ENCODE measurements at regions not wholly inside any gene's neighbourhood (a gene's known extent, or its start where the extent isn't known, plus 50 kb on each side); places are given as distances from the start of the nearest gene placed in this dataset.

DNA sequence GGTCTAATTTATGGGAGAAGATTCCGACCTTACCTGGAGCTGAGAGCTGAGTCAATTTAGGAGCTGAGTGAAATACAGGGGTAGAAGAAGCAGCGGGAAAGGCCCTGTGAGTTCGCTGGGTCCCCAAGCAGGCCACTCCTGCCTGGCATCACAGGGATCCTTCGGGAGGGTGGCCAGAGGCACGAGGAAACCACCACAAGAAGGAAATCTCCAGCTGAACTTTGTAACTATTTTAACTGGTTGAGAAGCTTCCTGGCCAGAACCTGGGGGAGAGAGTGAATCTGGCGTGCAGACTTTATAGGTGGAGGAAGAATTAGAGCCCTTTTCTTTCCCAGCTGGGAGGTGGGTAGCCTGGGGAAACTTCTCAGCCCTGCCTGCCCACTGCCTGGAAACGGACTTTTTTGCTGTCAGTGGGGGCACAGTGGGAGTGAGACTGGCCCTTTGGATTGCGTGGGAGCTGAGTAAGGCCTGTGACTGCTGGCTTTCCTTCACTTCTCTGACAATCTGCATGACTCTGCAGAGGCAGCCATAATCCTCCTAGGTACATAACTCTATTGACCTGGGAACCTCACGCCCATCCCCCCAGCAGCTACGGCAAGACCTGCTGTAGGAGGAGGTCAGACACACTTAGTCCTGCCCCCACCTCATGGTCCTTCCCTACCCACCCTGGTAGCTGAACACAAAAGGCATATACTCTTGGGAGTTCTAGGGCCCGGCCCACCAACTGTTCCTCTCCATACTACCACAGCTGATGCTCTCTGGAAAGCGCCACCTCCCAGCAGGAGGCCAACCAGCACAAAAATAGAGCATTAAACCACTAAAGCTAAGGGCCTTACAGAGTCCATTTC lies 340.7 kb downstream of the CNTN3 start:
- H3K27ac ChIP-seq, result no peak overlapping the region
- H3K27me3 ChIP-seq, result no peaks in the 10 kb centered on the region
- H3K4me3 ChIP-seq, result no peak overlapping the region
- no peaks in the 10 kb centered on the region for H3K36me3 ChIP-seq
- DNase-seq, result peak; percentile 24
- intact Hi-C loops (cut with DNase I), result no loop called here
- H3K9ac ChIP-seq (ENCODE audit: low read depth in 2 of 2, low read length in 2 of 2), result no peak overlapping the region
- no peak for TF ChIP-seq CTCF (IDR thresholded peaks at IDR 0.05)
- no peaks in the 10 kb centered on the region for H3K4me1 ChIP-seq
- no peaks in the 10 kb centered on the region for H3K9me3 ChIP-seq

- intact Hi-C loops (cut with DNase I), result no loop called here
- no peaks in the 10 kb centered on the region for H3K4me1 ChIP-seq
- no peak for TF ChIP-seq CTCF (IDR thresholded peaks at IDR 0.05)
- no peaks in the 10 kb centered on the region for H3K27me3 ChIP-seq
- peak; percentile 36 for DNase-seq
- H3K4me3 ChIP-seq, result no peak overlapping the region
- no peak overlapping the region for H3K9ac ChIP-seq (ENCODE audit: low read depth in 2 of 2, low read length in 2 of 2)
- no peak overlapping the region for H3K27ac ChIP-seq
- no peaks in the 10 kb centered on the region for H3K36me3 ChIP-seq
- H3K9me3 ChIP-seq, result no peaks in the 10 kb centered on the region
These were observed 341.4 kb downstream of the CNTN3 start for GRCh38 chr3:74273091-74273490.

DNA sequence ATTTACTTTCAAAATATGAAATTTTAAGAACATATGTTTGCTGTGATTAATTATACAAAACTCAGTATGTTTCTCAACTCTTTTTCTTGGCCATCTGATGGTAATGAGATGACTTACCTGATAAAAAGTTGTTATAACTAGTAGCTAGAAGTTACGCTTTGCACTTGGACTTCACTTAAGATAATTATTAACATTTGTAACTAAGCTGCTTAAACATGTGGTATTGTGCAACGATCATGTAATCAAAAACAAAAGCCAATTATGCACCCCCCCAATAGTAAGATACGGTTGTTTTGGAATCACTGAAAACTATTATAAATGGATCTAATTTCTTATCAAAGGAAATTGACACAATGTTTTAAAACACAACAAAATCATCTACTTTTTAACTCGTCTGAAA lies 342.9 kb downstream of the CNTN3 start:
- Histone ChIP-seq H3K9me3 (no peaks in the 10 kb centered on the region), H3K27ac (no peak overlapping the region), H3K9ac (ENCODE audit: low read depth in 2 of 2, low read length in 2 of 2) (no peak overlapping the region), H3K36me3 (no peaks in the 10 kb centered on the region), H3K4me3 (no peak overlapping the region), H3K4me1 (no peaks in the 10 kb centered on the region), H3K27me3 (no peaks in the 10 kb centered on the region)
- DNase-seq, result no peak
- intact Hi-C loops (cut with DNase I), result no loop called here
- no peak for TF ChIP-seq CTCF (IDR thresholded peaks at IDR 0.05)

DNA sequence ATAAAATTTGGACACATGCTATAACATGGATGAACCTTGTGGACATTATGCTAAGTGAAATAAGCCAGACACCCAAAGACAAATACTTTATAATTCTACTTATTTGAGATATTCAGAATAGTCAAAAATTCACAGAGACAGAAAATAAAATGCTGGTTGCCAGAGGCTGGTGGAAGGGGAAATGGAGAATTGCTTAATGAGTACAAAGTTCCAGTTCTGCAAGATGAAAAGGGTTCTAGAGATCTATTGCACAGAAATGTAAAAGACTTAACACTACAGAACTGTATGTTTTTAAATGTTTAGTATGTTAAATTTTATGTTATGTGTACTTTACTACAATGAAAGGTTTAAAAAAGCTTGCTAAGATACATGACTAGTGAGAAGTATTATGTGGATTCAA lies 344.8 kb downstream of the CNTN3 start:
- Histone ChIP-seq H3K9me3 (no peaks in the 10 kb centered on the region), H3K4me1 (no peaks in the 10 kb centered on the region), H3K4me3 (no peak overlapping the region), H3K27ac (no peak overlapping the region), H3K27me3 (no peaks in the 10 kb centered on the region), H3K36me3 (no peaks in the 10 kb centered on the region), H3K9ac (ENCODE audit: low read depth in 2 of 2, low read length in 2 of 2) (no peak overlapping the region)
- DNase-seq, result no peak
- intact Hi-C loops (cut with DNase I), result loop anchor here (10.0 kb wide), 1 partner anchor 355 kb away; no protein-coding TSS in a partner anchor
- TF ChIP-seq CTCF (IDR thresholded peaks at IDR 0.05), result no peak

DNA sequence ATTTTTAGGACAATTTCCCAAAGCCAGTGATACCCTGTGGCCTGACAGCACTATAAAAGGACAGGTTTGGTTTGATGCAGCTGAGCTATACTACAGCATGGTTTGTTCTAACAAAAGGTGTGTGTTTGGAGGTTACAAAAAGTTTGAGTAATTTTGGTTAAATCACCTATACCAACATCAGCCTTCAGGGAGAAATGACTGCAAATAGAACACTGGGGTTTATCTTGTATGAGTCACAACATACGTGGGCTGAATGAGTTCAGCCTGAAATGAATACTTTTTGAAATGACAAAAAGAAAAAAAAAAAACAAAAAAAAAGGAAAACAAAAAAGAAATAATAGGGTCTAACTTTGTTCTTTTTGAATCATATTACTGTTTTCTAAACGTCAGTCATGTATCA lies 345.7 kb downstream of the CNTN3 start:
- H3K36me3 ChIP-seq, result no peaks in the 10 kb centered on the region
- intact Hi-C loops (cut with DNase I), result loop anchor here (10.0 kb wide), 1 partner anchor 356 kb away; no protein-coding TSS in a partner anchor
- no peak for DNase-seq
- no peak overlapping the region for H3K9ac ChIP-seq (ENCODE audit: low read depth in 2 of 2, low read length in 2 of 2)
- H3K27me3 ChIP-seq, result no peaks in the 10 kb centered on the region
- H3K9me3 ChIP-seq, result no peaks in the 10 kb centered on the region
- no peaks in the 10 kb centered on the region for H3K4me1 ChIP-seq
- TF ChIP-seq CTCF (IDR thresholded peaks at IDR 0.05), result no peak
- H3K27ac ChIP-seq, result no peak overlapping the region
- no peak overlapping the region for H3K4me3 ChIP-seq
